IMR-90 (cell line): ENCODE measurements at regions not wholly inside any gene's neighbourhood (a gene's known extent, or its start where the extent isn't known, plus 50 kb on each side); places are given as distances from the start of the nearest gene placed in this dataset.

ENCODE experiments used
- ATAC-seq: fragments of 200-7000 bp; cut with Tn5 transposase; 2 replicates; pipeline ENCODE4 v1.9.1; 2020; ENCODE audit warnings: low read depth, mild to moderate bottlenecking, moderate library complexity
- BruUV-seq: library from RNA; stranded (reverse); fragments of 400-500 nt; replicated peaks from 2 replicates; lab custom pipeline; 2021; lab: Mats Ljungman, UMichigan
- CTCF ChIA-PET: fragments of 300-600 bp; formaldehyde crosslinking; extraction: SDS; loops from one replicate; lab custom pipeline; 2021; ENCODE audit warnings: antibody characterized with exemption; lab: Yijun Ruan, JAX
- POLR2A ChIA-PET: fragments of 300-600 bp; sonication (Branson Sonifier 250); formaldehyde crosslinking; loops from one replicate; lab custom pipeline; 2022; ENCODE audit warnings: antibody characterized with exemption; ENCODE audit not compliant: unreplicated experiment; lab: Charles Lee
- DNase-seq: peaks from one replicate; pipeline ENCODE4 v3.0.0; 2013
- H2AFZ ChIP-seq: replicated peaks from 2 replicates; pipeline ENCODE3; 2013; ENCODE audit warnings: low read length, mild to moderate bottlenecking; ENCODE audit not compliant: poor library complexity
- H2AK5ac ChIP-seq: 2 replicates; pipeline ENCODE4 v1.6.1; 2013; ENCODE audit warnings: low read depth, low read length, inconsistent platforms
- H2AK9ac ChIP-seq: replicated peaks from 2 replicates; pipeline ENCODE3; 2013; ENCODE audit warnings: mild to moderate bottlenecking, low read depth, low read length, moderate library complexity; ENCODE audit not compliant: poor library complexity
- H2BK120ac ChIP-seq: 2 replicates; pipeline ENCODE4 v1.6.1; 2013; ENCODE audit warnings: low read depth, low read length, inconsistent platforms
- H2BK15ac ChIP-seq: 3 replicates; pipeline ENCODE4 v1.6.1; 2013; ENCODE audit warnings: low read depth, low read length, inconsistent platforms
- H2BK20ac ChIP-seq: 2 replicates; pipeline ENCODE4 v1.6.1; 2013; ENCODE audit warnings: low read depth, mild to moderate bottlenecking, inconsistent platforms, low read length, moderate library complexity
- H2BK5ac ChIP-seq: 2 replicates; pipeline ENCODE4 v1.6.1; 2013; ENCODE audit warnings: mild to moderate bottlenecking, low read depth, low read length, inconsistent platforms; ENCODE audit not compliant: poor library complexity, severe bottlenecking
- H3K14ac ChIP-seq: replicated peaks from 2 replicates; pipeline ENCODE4 v1.6.1; 2013; ENCODE audit warnings: low read depth, low read length, inconsistent platforms
- H3K18ac ChIP-seq: 2 replicates; pipeline ENCODE4 v1.6.1; 2013; ENCODE audit warnings: low read depth, low read length, control low read depth
- H3K23ac ChIP-seq: 2 replicates; pipeline ENCODE4 v1.6.1; 2013; ENCODE audit warnings: low read depth, low read length, inconsistent platforms
- H3K27ac ChIP-seq: 2 replicates; pipeline ENCODE4 v1.5.1; 2013; ENCODE audit warnings: mild to moderate bottlenecking, control low read depth, low read length; ENCODE audit not compliant: insufficient read depth
- H3K27me3 ChIP-seq: 2 replicates; pipeline ENCODE4 v1.6.1; 2013; ENCODE audit warnings: low read length; ENCODE audit not compliant: control insufficient read depth, insufficient read depth
- H3K36me3 ChIP-seq: 2 replicates; pipeline ENCODE4 v1.6.1; 2013; ENCODE audit warnings: low read length, mixed read lengths; ENCODE audit not compliant: control insufficient read depth, insufficient read depth
- H3K4ac ChIP-seq: 2 replicates; pipeline ENCODE4 v1.6.1; 2013; ENCODE audit warnings: low read depth, low read length, inconsistent platforms
- H3K4me1 ChIP-seq: 2 replicates; pipeline ENCODE4 v1.6.1; 2013; ENCODE audit warnings: low read length, mixed read lengths; ENCODE audit not compliant: control insufficient read depth, insufficient read depth
- H3K4me2 ChIP-seq: 2 replicates; pipeline ENCODE4 v1.6.1; 2013; ENCODE audit warnings: low read depth, mild to moderate bottlenecking, control low read depth, low read length, moderate library complexity
- H3K4me3 ChIP-seq: 2 replicates; pipeline ENCODE4 v1.5.1; 2013; ENCODE audit warnings: low read depth, mild to moderate bottlenecking, control low read depth, low read length, moderate library complexity; ENCODE audit not compliant: insufficient read depth
- H3K56ac ChIP-seq: 2 replicates; pipeline ENCODE4 v1.6.1; 2013; ENCODE audit warnings: low read length, inconsistent platforms; ENCODE audit not compliant: insufficient read depth; ENCODE audit errors: extremely low read depth
- H3K79me1 ChIP-seq, 2 experiments: 2 replicates each; pipeline ENCODE4 v1.6.1; 2013; ENCODE audit warnings: low read length in 2 of 2, inconsistent platforms in 1 of 2, low read depth in 1 of 2
- H3K9ac ChIP-seq: 2 replicates; pipeline ENCODE4 v1.6.1; 2013; ENCODE audit warnings: low read depth, low read length, control low read depth
- H3K9me1 ChIP-seq: 2 replicates; pipeline ENCODE4 v1.6.1; 2013; ENCODE audit warnings: low read length, inconsistent platforms; ENCODE audit not compliant: insufficient read depth
- H3K9me3 ChIP-seq: 2 replicates; pipeline ENCODE4 v1.6.1; 2013; ENCODE audit warnings: low read length; ENCODE audit not compliant: control insufficient read depth, insufficient read depth
- H4K20me1 ChIP-seq: 2 replicates; pipeline ENCODE4 v1.6.1; 2013; ENCODE audit warnings: low read length, inconsistent platforms; ENCODE audit not compliant: insufficient read depth
- H4K5ac ChIP-seq: 2 replicates; pipeline ENCODE4 v1.6.1; 2013; ENCODE audit warnings: mild to moderate bottlenecking, low read depth, low read length, control low read depth
- H4K8ac ChIP-seq, 2 experiments: 2 replicates each; pipeline ENCODE4 v1.6.1; 2013; ENCODE audit warnings: low read depth in 2 of 2, low read length in 2 of 2, control low read depth in 1 of 2, inconsistent platforms in 1 of 2
- H4K91ac ChIP-seq: 2 replicates; pipeline ENCODE4 v1.6.1; 2013; ENCODE audit warnings: low read depth, low read length, inconsistent platforms; ENCODE audit not compliant: insufficient read depth
- POLR2A ChIP-seq: IDR thresholded peaks from 2 replicates; pipeline ENCODE4 v1.6.1; 2012; ENCODE audit warnings: mild to moderate bottlenecking, low read depth, low read length
- RCOR1 ChIP-seq: IDR thresholded peaks from 2 replicates; pipeline ENCODE4 v1.6.1; 2012; ENCODE audit warnings: mild to moderate bottlenecking, low read length, improper control_type of control experiment; ENCODE audit not compliant: insufficient replicate concordance
- WGBS, 2 experiments: methylation state at CpG; one replicate each; pipeline versions ENCODE4 v1.1.5 to v1.1.7; 2013; ENCODE audit warnings: missing lambda C conversion rate in 2 of 2; ENCODE audit not compliant: insufficient read length in 1 of 2; ENCODE audit errors: extremely low coverage in 2 of 2; 5-methylcytosine and 5-hydroxymethylcytosine counted together
- dilution Hi-C: fragments of 300-500 bp; cut with HindIII; formaldehyde crosslinking; loops from one replicate; pipeline ENCODE4 v1.14.3; 2018; ENCODE audit warnings: low sequenced_read_pairs; ENCODE audit not compliant: unreplicated experiment
- in situ Hi-C: fragments of 300-500 bp; cut with MboI; formaldehyde crosslinking; loops from 3 replicates; pipeline ENCODE4 v1.14.3; 2019; ENCODE audit warnings: low sequenced_read_pairs, inconsistent platforms, mixed read lengths
- intact Hi-C: fragments of 100-400 bp; cut with micrococcal nuclease; formaldehyde crosslinking; loops from 2 replicates; pipeline ENCODE4 v1.10.0; 2022

- Histone ChIP-seq H3K4me2 (no peak overlapping the region), H3K27ac (no peak overlapping the region), H3K79me1 (no peaks in the 10 kb centered on the region), H3K27me3 (no peaks in the 10 kb centered on the region), H2BK15ac (no peak overlapping the region), H3K4me1 (peaks cover 15% of the 10 kb centered on the region), H4K8ac (no peak overlapping the region), H3K4me3 (no peak overlapping the region), H4K91ac (no peak overlapping the region), H2BK5ac (no peak overlapping the region), H2BK120ac (no peak overlapping the region), H3K9ac (no peak overlapping the region), H3K56ac (no peak overlapping the region), H4K5ac (no peak overlapping the region), H3K9me3 (no peaks in the 10 kb centered on the region), H3K18ac (no peak overlapping the region; the same call in 1 of the 2 replicates), H2AK5ac (no peak overlapping the region), H3K4ac (peak overlapping the region; percentile 18; the same call in 1 of the 2 replicates), H2AK9ac (no peak overlapping the region), H2BK20ac (no peak overlapping the region), H4K20me1 (no peaks in the 10 kb centered on the region), H3K14ac (no peak overlapping the region), H3K36me3 (no peaks in the 10 kb centered on the region), H3K9me1 (peaks cover 6% of the 10 kb centered on the region; the same call in 1 of the 2 replicates), H2AFZ (no peak overlapping the region), H3K23ac (no peak overlapping the region)
- 100% methylated on average over 1 of the region's 2 CpGs; no CpG with 5 or more reads in 1 of the 2 experiments for WGBS, 2 experiments
- in situ Hi-C loops (no loop called here), dilution Hi-C loops (no loop called here), intact Hi-C loops (no loop called here)
- ChIA-PET CTCF (no interaction called here), POLR2A (no interaction called here)
- DNase-seq (no peak), ATAC-seq (no peak)
- BruUV-seq = no TSS peak
- TF ChIP-seq POLR2A (no peak), RCOR1 (no peak)
Measured at GRCh38 chr12:105676694-105677093, 346.2 kb downstream of the C12orf75 start.
